DOHH2 (cell line): ENCODE measurements at regions not wholly inside any gene's neighbourhood (a gene's known extent, or its start where the extent isn't known, plus 50 kb on each side); places are given as distances from the start of the nearest gene placed in this dataset.

Source experiments
- H3F3A ChIP-seq: fragments of 200-600 bp; sonication (generic), shearing (Covaris generic); 2 replicates; pipeline ENCODE4 v1.6.0; 2016; ENCODE audit warnings: antibody characterized with exemption, mild to moderate bottlenecking; ENCODE audit not compliant: control insufficient read depth, insufficient read depth
- H3K27ac ChIP-seq: fragments of 200-600 bp; sonication (generic); 2 replicates; pipeline ENCODE4 v1.5.1; 2014; ENCODE audit warnings: low read depth, mild to moderate bottlenecking, low read length, moderate library complexity
- H3K27me3 ChIP-seq: fragments of 200-600 bp; sonication (generic); 2 replicates; pipeline ENCODE4 v1.6.1; 2014; ENCODE audit warnings: mild to moderate bottlenecking, low read length, mixed read lengths; ENCODE audit not compliant: control insufficient read depth
- H3K36me3 ChIP-seq: fragments of 200-600 bp; sonication (generic); 2 replicates; pipeline ENCODE4 v1.6.1; 2014; ENCODE audit warnings: mild to moderate bottlenecking, low read length, moderate library complexity, mixed read lengths; ENCODE audit not compliant: control insufficient read depth
- H3K4me1 ChIP-seq: fragments of 200-600 bp; sonication (generic); 2 replicates; pipeline ENCODE4 v1.6.1; 2014; ENCODE audit warnings: mild to moderate bottlenecking, low read length, mixed read lengths; ENCODE audit not compliant: control insufficient read depth
- H3K4me2 ChIP-seq: fragments of 200-600 bp; sonication (generic); 2 replicates; pipeline ENCODE4 v1.6.0; 2014; ENCODE audit warnings: mild to moderate bottlenecking, low read length, moderate library complexity
- H3K4me3 ChIP-seq: fragments of 200-600 bp; sonication (generic); 2 replicates; pipeline ENCODE4 v1.5.1; 2014; ENCODE audit warnings: mild to moderate bottlenecking, low read length, mixed read lengths
- H3K79me2 ChIP-seq: fragments of 200-600 bp; sonication (generic); 2 replicates; pipeline ENCODE4 v1.6.1; 2014; ENCODE audit warnings: mild to moderate bottlenecking, low read length, mixed read lengths; ENCODE audit not compliant: control insufficient read depth
- H3K9me2 ChIP-seq: fragments of 200-600 bp; sonication (generic); replicated peaks from 2 replicates; pipeline ENCODE4 v1.6.1; 2014; ENCODE audit warnings: mild to moderate bottlenecking, low read length, mixed read lengths; ENCODE audit not compliant: control insufficient read depth
- H3K9me3 ChIP-seq: fragments of 200-600 bp; sonication (generic); 2 replicates; pipeline ENCODE4 v1.6.1; 2014; ENCODE audit warnings: antibody characterized with exemption, low read length, mixed read lengths; ENCODE audit not compliant: control insufficient read depth, insufficient read depth
- H4K20me1 ChIP-seq: fragments of 200-600 bp; sonication (generic); 2 replicates; pipeline ENCODE4 v1.6.0; 2014; ENCODE audit warnings: low read depth, mild to moderate bottlenecking, antibody characterized with exemption, low read length, moderate library complexity; ENCODE audit not compliant: control insufficient read depth, insufficient read depth
- CTCF ChIP-seq: fragments of 200-600 bp; sonication (generic); IDR thresholded peaks from one replicate; pipeline ENCODE4 v1.5.1; 2014; ENCODE audit warnings: antibody characterized with exemption, mild to moderate bottlenecking, low read depth, low read length; ENCODE audit not compliant: poor library complexity, severe bottlenecking
- EZH2phosphoT487 ChIP-seq: fragments of 200-600 bp; sonication (generic); IDR thresholded peaks from 2 replicates; pipeline ENCODE4 v1.6.1; 2017; ENCODE audit warnings: borderline replicate concordance, mild to moderate bottlenecking, antibody characterized with exemption, low read length, moderate library complexity, mixed read lengths

GRCh38 chr4:187903700-187904099 lies 91.9 kb upstream of the ZFP42 start:
- Histone ChIP-seq H3K9me3 (no peaks in the 10 kb centered on the region), H3F3A (no peaks in the 10 kb centered on the region), H4K20me1 (no peaks in the 10 kb centered on the region), H3K9me2 (no peaks in the 10 kb centered on the region), H3K4me2 (no peak overlapping the region), H3K79me2 (no peaks in the 10 kb centered on the region), H3K36me3 (no peaks in the 10 kb centered on the region), H3K27ac (no peak overlapping the region), H3K4me1 (no peaks in the 10 kb centered on the region), H3K27me3 (no peaks in the 10 kb centered on the region), H3K4me3 (no peak overlapping the region)
- TF ChIP-seq EZH2phosphoT487 (no peak), CTCF (no peak)

- Histone ChIP-seq H3K27me3 (no peaks in the 10 kb centered on the region), H3K9me2 (no peaks in the 10 kb centered on the region), H3K79me2 (no peaks in the 10 kb centered on the region), H3K9me3 (no peaks in the 10 kb centered on the region), H3K4me2 (no peak overlapping the region), H3K36me3 (no peaks in the 10 kb centered on the region), H3K4me1 (no peaks in the 10 kb centered on the region), H3K27ac (no peak overlapping the region), H4K20me1 (no peaks in the 10 kb centered on the region), H3F3A (no peaks in the 10 kb centered on the region), H3K4me3 (no peak overlapping the region)
- no peak for TF ChIP-seq EZH2phosphoT487
- TF ChIP-seq CTCF, result no peak
These were observed 87.5 kb upstream of the ZFP42 start for GRCh38 chr4:187908079-187908561.

- Histone ChIP-seq H3K4me2 (no peak overlapping the region), H3K9me3 (no peaks in the 10 kb centered on the region), H3K27me3 (no peaks in the 10 kb centered on the region), H3K4me3 (no peak overlapping the region), H3K79me2 (no peaks in the 10 kb centered on the region), H3K9me2 (no peaks in the 10 kb centered on the region), H3F3A (no peaks in the 10 kb centered on the region), H3K4me1 (no peaks in the 10 kb centered on the region), H3K36me3 (no peaks in the 10 kb centered on the region), H3K27ac (no peak overlapping the region), H4K20me1 (no peaks in the 10 kb centered on the region)
- TF ChIP-seq EZH2phosphoT487 (no peak), CTCF (no peak)
These were observed 86.8 kb upstream of the ZFP42 start for GRCh38 chr4:187908731-187909130.
